GM12892 (cell line): ENCODE measurements at regions not wholly inside any gene's neighbourhood (a gene's known extent, or its start where the extent isn't known, plus 50 kb on each side); places are given as distances from the start of the nearest gene placed in this dataset.

Source experiments
- POLR2A ChIP-seq: IDR thresholded peaks from 2 replicates; pipeline ENCODE4 v1.6.1; 2011; ENCODE audit warnings: low read depth, low read length, control low read depth
- POLR2AphosphoS5 ChIP-seq: IDR thresholded peaks from 2 replicates; pipeline ENCODE4 v1.6.1; 2011; ENCODE audit warnings: low read depth, low read length, control low read depth
- TAF1 ChIP-seq: IDR thresholded peaks from 2 replicates; pipeline ENCODE4 v1.6.1; 2011; ENCODE audit warnings: low read depth, mild to moderate bottlenecking, control low read depth, low read length, borderline replicate concordance

DNA sequence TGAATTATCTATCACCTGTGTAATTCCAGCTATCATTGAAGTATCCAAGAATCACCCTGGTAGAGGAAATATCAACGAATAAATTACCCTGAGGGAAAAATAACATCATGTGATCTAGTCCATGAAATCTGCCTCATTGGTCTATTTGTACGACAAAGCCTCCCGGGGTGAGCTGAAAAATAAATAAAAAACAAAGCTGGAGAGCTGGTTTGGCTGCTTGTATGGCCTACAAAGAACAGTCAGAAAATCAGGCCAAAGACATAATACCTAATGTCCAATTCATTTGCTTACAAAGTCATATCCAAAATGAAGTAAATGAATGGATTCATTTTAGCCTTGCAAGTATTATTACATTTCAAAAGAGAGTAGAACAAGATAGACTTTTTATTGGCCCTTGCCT lies 449.9 kb downstream of the KLF12 start:
- TF ChIP-seq POLR2A = no peak
- TF ChIP-seq POLR2AphosphoS5 = no peak
- no peak for TF ChIP-seq TAF1
